DOHH2 (cell line): ENCODE measurements at regions not wholly inside any gene's neighbourhood (a gene's known extent, or its start where the extent isn't known, plus 50 kb on each side); places are given as distances from the start of the nearest gene placed in this dataset.

Experiments used
- EZH2phosphoT487 ChIP-seq: fragments of 200-600 bp; sonication (generic); IDR thresholded peaks from 2 replicates; pipeline ENCODE4 v1.6.1; 2017; ENCODE audit warnings: borderline replicate concordance, mild to moderate bottlenecking, antibody characterized with exemption, low read length, moderate library complexity, mixed read lengths
- TF ChIP-seq, protein P1 (sequence below): fragments of 200-600 bp; sonication (generic); IDR thresholded peaks from one replicate; pipeline ENCODE4 v1.5.1; 2014; ENCODE audit warnings: antibody characterized with exemption, mild to moderate bottlenecking, low read depth, low read length; ENCODE audit not compliant: poor library complexity, severe bottlenecking

DNA sequence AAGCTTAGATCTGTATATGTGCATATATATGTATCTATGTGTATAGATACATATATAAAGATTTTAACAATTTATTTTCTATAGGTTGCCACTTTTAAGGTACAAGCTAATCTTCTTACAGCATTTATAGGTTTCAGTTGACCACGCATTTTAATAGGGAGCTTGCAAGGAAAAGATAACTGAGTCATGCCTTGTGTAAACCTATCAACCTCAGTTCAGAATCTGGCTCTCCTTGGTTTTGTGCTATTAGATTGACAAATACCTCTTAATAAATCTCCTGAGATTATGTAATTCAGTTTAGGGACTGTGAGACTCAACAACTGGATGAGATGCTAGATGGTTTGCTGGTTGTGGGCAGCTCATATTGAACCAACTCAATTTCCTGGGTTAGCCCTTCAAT is 114.7 kb upstream of the SERBP1 start:
- TF ChIP-seq, protein P1, sequence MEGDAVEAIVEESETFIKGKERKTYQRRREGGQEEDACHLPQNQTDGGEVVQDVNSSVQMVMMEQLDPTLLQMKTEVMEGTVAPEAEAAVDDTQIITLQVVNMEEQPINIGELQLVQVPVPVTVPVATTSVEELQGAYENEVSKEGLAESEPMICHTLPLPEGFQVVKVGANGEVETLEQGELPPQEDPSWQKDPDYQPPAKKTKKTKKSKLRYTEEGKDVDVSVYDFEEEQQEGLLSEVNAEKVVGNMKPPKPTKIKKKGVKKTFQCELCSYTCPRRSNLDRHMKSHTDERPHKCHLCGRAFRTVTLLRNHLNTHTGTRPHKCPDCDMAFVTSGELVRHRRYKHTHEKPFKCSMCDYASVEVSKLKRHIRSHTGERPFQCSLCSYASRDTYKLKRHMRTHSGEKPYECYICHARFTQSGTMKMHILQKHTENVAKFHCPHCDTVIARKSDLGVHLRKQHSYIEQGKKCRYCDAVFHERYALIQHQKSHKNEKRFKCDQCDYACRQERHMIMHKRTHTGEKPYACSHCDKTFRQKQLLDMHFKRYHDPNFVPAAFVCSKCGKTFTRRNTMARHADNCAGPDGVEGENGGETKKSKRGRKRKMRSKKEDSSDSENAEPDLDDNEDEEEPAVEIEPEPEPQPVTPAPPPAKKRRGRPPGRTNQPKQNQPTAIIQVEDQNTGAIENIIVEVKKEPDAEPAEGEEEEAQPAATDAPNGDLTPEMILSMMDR: no peak
- no peak for TF ChIP-seq EZH2phosphoT487
